ENCODE measurements at regions not wholly inside any gene's neighbourhood (a gene's known extent, or its start where the extent isn't known, plus 50 kb on each side); places are given as distances from the start of the nearest gene placed in this dataset.
"Not testable (repeated sequence)": the region's sequence is repeated elsewhere in the genome, so short reads cannot be mapped to it uniquely, and the experiment has no call there.

GRCh38 chr6:150496629-150497028 lies 103.1 kb upstream of the PLEKHG1 start:
- no peak for DNase-seq

GRCh38 chr6:150499882-150500312 lies 99.8 kb upstream of the PLEKHG1 start:
- no peak for DNase-seq

- DNase-seq, result not testable (repeated sequence)
Observed at GRCh38 chr6:150500568-150500967, 99.1 kb upstream of the PLEKHG1 start.

- no peak for DNase-seq
Observed at GRCh38 chr6:150503041-150503440, 96.6 kb upstream of the PLEKHG1 start.

GRCh38 chr6:150503586-150504339 lies 95.9 kb upstream of the PLEKHG1 start:
- no peak for DNase-seq

- not testable (repeated sequence) for DNase-seq
Observed at GRCh38 chr6:150507361-150507760, 92.3 kb upstream of the PLEKHG1 start.

- DNase-seq, result no peak
Observed at GRCh38 chr6:150510576-150510975, 89.1 kb upstream of the PLEKHG1 start.

GRCh38 chr6:150511313-150511712 lies 88.4 kb upstream of the PLEKHG1 start:
- no peak for DNase-seq

- no peak for DNase-seq
Observed at GRCh38 chr6:150514806-150515380, 84.8 kb upstream of the PLEKHG1 start.

GRCh38 chr6:150516199-150516598 lies 83.5 kb upstream of the PLEKHG1 start:
- DNase-seq, result no peak

- no peak for DNase-seq
Observed at GRCh38 chr6:150517175-150517574, 82.5 kb upstream of the PLEKHG1 start.

- DNase-seq, result no peak
Observed at GRCh38 chr6:150521482-150521881, 78.2 kb upstream of the PLEKHG1 start.

GRCh38 chr6:150523216-150523615 lies 76.5 kb upstream of the PLEKHG1 start:
- not testable (repeated sequence) for DNase-seq

GRCh38 chr6:150525300-150525699 lies 74.4 kb upstream of the PLEKHG1 start:
- no peak for DNase-seq

- DNase-seq, result no peak
Observed at GRCh38 chr6:150527100-150527499, 72.6 kb upstream of the PLEKHG1 start.

- peak in 1 of 2 donors; percentile 53 for DNase-seq
Observed at GRCh38 chr6:150528648-150529285, 70.9 kb upstream of the PLEKHG1 start.

GRCh38 chr6:150529646-150530045 lies 70.0 kb upstream of the PLEKHG1 start:
- DNase-seq, result no peak

GRCh38 chr6:150531957-150532356 lies 67.7 kb upstream of the PLEKHG1 start:
- DNase-seq, result no peak

GRCh38 chr6:150534553-150534952 lies 65.1 kb upstream of the PLEKHG1 start:
- DNase-seq, result no peak

- no peak for DNase-seq
Observed at GRCh38 chr6:150535151-150535804, 64.4 kb upstream of the PLEKHG1 start.

- no peak for DNase-seq
Observed at GRCh38 chr6:150535818-150536220, 63.9 kb upstream of the PLEKHG1 start.

GRCh38 chr6:150536835-150537234 lies 62.9 kb upstream of the PLEKHG1 start:
- no peak for DNase-seq

GRCh38 chr6:150537491-150537890 lies 62.2 kb upstream of the PLEKHG1 start:
- no peak for DNase-seq
